GM21515 (cell line): ENCODE measurements at regions not wholly inside any gene's neighbourhood (a gene's known extent, or its start where the extent isn't known, plus 50 kb on each side); places are given as distances from the start of the nearest gene placed in this dataset.
"Not testable (repeated sequence)": the region's sequence is repeated elsewhere in the genome, so short reads cannot be mapped to it uniquely, and the experiment has no call there.

Experiments used
- ATAC-seq: cut with Tn5 transposase; IDR thresholded peaks from one replicate; pipeline ENCODE4 v1.9.1; 2021; ENCODE audit not compliant: unreplicated experiment

DNA sequence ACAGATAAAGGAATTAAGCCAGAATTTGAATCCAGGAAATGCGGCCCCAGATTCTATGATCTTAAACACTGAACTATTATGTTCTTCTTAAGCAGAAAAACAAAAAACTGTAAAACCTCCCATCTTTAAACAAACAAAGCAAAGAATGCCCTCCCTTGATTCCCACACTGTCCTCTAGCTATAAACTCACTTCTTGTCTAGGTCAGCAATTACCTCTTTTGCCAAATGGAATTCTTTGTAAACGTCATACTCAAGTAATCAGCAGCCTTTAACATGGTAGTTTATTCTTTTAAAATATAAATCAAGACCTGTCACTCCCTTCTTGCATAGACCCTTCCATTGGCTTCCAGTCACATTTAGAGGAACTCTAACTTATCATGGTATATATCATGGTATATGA is 958.9 kb upstream of the CNTN5 start:
- ATAC-seq = no peak

GRCh38 chr11:98062714-98063113 is 958.0 kb upstream of the CNTN5 start:
- ATAC-seq = no peak

GRCh38 chr11:98068251-98068650 is 952.5 kb upstream of the CNTN5 start:
- no peak for ATAC-seq

DNA sequence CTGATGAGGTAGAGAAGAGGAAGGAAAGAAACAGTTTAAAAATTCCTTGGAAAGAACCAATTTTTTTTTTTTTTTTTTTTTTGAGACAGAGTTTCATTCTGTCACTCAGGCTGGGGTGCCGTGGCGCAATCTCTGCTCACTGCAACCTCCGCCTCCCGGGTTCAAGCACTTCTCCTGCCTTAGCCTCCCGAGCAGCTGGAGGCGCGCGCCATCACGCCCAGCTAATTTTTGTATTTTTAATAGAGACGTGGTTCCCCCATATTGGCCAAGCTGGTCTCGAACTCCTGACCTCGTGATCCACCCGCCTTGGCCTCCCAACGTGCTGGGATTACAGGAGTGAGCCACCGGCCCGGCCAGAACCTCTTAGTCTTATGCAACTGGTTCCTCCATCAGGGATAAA is 951.6 kb upstream of the CNTN5 start:
- ATAC-seq = not testable (repeated sequence)

GRCh38 chr11:98069861-98070260 is 950.9 kb upstream of the CNTN5 start:
- ATAC-seq = no peak

DNA sequence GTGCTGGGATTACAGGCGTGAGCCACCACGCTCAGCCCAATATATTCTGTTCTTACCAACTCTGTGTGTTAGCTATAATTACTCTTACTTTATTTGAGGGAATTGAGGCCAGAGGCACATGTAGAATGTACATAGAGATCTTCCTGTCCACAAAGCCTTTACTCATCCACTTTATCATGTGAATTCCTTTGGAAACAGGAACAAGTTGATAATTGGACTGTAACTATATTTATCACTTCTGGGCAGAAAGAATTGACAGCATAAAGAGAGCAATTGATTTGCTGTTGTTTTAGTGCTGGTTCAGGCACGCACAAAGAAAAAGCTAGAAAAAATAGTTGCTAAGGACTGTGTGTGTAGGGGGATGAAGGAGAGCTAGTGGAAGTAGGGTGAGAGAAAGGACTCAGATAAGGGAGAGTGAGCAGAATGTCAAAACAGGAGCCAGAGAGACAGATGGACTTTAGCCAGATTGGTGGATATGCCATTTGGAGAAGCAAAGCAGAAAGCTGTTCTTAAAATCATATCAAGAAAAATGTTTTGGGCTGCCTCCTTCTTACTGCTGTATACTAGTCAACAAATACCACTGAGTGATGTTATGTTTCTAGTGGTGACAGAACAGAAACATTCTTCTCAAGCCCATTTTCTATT is 929.8 kb upstream of the CNTN5 start:
- ATAC-seq = no peak

DNA sequence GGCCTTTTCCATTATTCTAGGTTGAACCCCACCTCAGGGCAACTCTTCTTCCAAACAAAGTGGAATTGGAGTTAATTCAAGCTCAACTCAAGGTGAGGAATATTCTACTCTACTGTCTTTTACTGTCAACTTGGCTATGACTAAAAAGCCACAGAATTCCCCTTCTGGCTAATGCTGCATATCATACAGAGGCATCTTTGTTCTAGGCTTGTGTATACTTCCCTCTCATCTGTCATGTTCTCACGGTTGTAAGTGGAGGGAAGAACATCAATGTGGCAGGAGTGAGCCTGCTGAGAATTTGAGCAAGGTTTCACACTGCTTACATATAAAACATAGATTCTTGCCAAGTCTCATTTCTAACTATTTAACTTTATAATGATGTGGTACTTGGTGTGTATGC is 921.4 kb upstream of the CNTN5 start:
- no peak for ATAC-seq

GRCh38 chr11:98100689-98101088 is 920.1 kb upstream of the CNTN5 start:
- ATAC-seq = no peak

DNA sequence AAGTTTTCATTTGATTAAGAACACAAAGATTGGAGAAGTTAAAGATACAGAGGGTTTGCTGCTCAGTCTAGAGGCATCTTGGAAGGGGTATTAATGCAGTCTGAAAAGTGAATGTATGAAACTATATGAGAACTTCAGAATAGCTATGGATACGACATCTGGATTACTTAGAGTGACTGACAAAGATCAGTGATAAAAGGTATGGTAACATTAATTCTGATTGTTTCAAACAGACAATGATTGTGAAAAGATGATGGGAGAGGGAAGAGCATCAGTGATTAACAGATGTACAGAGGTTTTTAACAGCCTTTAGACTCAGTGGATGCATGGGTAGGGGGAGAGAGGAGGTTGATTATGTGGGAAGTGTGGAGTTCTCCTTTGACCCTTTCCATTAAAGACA is 919.4 kb upstream of the CNTN5 start:
- no peak for ATAC-seq

DNA sequence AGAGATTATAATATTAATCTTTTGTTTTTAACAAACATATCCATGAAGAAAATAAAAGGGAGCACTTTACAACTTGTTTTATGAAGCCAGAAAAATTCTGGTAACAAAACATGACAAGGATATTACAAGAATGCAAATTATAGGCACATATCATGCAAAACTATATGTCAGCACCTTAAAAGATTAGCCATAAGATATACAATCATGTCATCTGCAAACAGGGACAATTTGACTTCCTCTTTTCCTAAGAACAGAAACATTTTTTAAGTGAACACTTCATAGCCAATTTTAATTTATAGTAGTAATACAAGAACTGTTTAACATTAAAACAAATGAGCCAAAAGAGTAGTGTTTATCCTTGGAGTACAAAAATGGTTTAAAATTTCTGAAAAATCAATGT is 916.5 kb upstream of the CNTN5 start:
- ATAC-seq = no peak

DNA sequence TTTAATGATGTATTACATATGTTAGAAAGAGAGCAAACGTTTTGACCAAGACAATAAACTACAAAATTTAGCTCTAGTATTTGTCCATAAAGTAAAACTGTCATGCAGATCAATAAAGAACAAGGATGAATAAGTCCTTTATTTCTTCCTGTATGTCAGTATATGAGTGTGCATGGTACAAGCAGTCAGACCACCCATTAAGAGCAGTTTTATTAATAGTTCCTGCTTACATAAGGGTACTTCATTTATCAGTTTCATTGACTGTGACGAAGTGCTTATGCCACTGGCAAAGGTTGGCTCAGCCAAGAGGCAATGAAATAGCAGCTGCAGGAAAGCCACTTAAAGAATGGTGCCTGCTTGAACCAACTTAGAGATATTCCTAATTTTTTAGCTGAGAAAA is 913.0 kb upstream of the CNTN5 start:
- ATAC-seq = no peak

DNA sequence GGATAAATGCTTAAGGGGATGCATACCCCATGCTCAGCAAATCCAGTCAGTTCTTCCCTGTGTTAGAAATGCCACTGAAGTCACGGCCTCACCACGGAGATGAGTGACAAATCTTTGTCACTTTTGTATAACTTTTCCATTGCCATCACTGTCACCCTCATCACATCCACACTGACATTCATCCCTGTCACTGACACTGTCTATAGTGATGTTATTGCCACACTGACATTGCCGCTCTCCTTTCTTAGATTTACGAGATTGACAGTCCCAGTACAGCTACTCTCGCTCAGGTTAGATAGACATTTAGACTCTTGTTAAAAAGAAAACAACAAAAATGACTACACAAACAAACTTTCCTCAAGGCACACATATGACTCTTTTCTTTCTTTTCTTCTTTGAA is 910.7 kb upstream of the CNTN5 start:
- no peak for ATAC-seq

DNA sequence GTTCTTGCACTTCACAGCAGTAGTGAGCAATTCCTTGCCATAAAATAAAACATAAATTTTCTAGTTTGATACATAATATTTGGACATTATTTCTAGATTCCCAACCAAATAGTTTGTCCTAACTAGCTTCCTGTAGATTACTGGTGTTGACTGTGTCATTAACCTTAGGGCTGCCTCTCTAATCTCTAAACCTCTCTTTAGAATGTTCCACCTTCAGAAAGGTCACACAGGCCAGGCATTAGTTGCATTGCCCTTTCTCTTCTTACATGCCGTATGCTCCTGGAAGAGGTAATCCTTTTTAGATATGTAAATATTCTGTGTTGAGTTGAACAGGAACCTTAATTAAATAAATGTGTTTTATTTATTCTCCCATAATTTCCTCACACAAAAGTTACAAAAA is 904.9 kb upstream of the CNTN5 start:
- ATAC-seq = no peak

GRCh38 chr11:98130117-98130625 is 890.6 kb upstream of the CNTN5 start:
- no peak for ATAC-seq

DNA sequence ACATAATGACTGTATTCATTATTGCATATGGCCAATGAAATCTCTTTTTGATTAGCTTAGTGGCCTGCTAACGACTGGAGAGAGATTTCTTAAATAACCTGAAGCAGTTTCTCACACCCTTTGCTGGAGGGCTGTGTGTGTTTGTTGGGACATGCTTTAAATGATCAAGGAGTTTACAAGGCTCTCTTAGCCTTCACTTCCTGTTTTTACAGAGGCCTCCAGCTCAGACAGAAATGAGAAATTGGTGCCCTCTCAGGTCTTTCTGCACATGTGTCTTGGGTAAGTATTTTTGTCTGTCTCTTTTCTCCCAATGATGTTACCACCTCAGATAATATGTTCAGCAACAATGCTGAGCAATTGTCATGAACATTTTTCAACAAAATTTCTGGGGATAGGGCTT is 884.4 kb upstream of the CNTN5 start:
- ATAC-seq = no peak

GRCh38 chr11:98137437-98137836 is 883.3 kb upstream of the CNTN5 start:
- ATAC-seq = no peak

DNA sequence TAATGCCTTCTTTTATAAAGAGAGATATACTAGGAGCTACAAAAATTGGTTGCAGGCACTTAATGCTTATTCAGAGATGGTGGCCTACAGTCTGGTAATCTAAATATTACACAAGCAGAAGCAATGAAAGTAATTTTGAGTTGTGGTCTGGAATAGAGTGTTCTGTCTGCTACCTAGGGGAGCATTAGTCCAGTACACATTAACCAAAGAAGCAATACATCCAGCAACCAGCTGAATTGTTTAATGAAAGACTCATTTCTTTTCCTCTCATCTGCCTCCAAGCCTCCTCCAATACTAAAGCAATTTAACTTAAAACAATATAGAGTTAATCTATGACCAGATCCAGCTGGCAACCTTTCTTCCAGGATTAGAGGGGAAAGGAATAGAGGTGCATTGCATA is 877.1 kb upstream of the CNTN5 start:
- ATAC-seq = no peak

- no peak for ATAC-seq
Measured at GRCh38 chr11:98153752-98154151, 867.0 kb upstream of the CNTN5 start.

DNA sequence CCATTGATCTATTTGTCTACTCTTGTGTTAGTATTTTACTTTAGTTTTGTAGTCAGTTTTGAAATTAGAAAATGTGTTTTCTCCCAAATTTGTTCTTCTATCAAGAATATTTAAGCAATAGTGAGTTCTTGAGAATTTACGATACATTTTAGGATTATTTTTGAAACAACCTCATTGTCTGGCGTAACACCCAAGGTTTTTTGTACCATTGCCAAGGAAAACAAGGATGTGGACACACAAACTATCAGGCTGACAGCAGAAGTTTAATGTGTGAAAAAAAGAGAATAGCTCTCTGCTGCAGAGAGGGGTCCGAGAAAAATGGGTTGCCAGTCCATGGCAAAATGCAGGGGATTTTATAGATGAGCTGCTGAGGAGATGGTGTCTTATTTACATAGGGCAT is 865.1 kb upstream of the CNTN5 start:
- no peak for ATAC-seq

GRCh38 chr11:98177925-98178324 is 842.8 kb upstream of the CNTN5 start:
- no peak for ATAC-seq

GRCh38 chr11:98180511-98180910 is 840.2 kb upstream of the CNTN5 start:
- ATAC-seq = no peak

DNA sequence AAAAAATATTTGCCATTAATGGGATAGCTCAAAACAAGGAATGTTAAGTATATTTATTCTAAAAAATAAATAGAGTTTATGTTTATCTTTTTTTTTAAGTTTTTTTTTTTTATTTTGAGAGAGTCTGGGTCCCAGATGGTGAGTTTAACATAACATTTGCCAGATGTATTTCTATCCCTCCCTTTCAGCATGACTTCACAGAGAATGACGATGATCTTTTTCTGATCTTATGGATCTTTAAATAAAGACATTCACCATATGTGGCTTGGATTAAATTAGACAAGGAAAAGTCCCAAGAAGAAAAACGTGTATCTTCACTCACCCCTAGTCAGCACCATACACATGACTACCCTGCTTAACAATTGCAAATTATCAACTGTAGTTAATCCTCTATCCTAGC is 839.8 kb upstream of the CNTN5 start:
- ATAC-seq = no peak

GRCh38 chr11:98183034-98183433 is 837.7 kb upstream of the CNTN5 start:
- no peak for ATAC-seq
